Chondrocyte (in vitro differentiated cells): ENCODE measurements at regions not wholly inside any gene's neighbourhood (a gene's known extent, or its start where the extent isn't known, plus 50 kb on each side); places are given as distances from the start of the nearest gene placed in this dataset.
"Not testable (repeated sequence)": the region's sequence is repeated elsewhere in the genome, so short reads cannot be mapped to it uniquely, and the experiment has no call there.

Experiments
- DNase-seq: peaks from one replicate; pipeline ENCODE4 v3.0.0; 2021; ENCODE audit warnings: mixed read lengths, low spot score
- H3K27ac Mint-ChIP-seq: one replicate; pipeline ENCODE4 v1.8.0; 2021; ENCODE audit warnings: mild to moderate bottlenecking, moderate library complexity, mixed read lengths; ENCODE audit not compliant: unreplicated experiment
- H3K27me3 Mint-ChIP-seq: 2 replicates; pipeline ENCODE4 v1.8.0; 2021; ENCODE audit warnings: low read depth, mixed read lengths
- H3K36me3 Mint-ChIP-seq: 2 replicates; pipeline ENCODE4 v1.8.0; 2021; ENCODE audit warnings: low read depth, mixed read lengths
- H3K4me1 Mint-ChIP-seq: 2 replicates; pipeline ENCODE4 v1.8.0; 2021; ENCODE audit warnings: low read depth, mild to moderate bottlenecking, mixed read lengths
- H3K4me3 Mint-ChIP-seq: one replicate; pipeline ENCODE4 v1.8.0; 2021; ENCODE audit warnings: mild to moderate bottlenecking, moderate library complexity, mixed read lengths; ENCODE audit not compliant: unreplicated experiment
- H3K9me3 Mint-ChIP-seq: 2 replicates; pipeline ENCODE4 v1.8.0; 2021; ENCODE audit warnings: low read depth, mixed read lengths
- TF ChIP-seq, protein P1 (sequence below): fragments of 200-600 bp; sonication (generic); IDR thresholded peaks from 2 replicates; pipeline ENCODE4 v1.5.0; 2021; ENCODE audit warnings: antibody characterized with exemption, mild to moderate bottlenecking, moderate library complexity

DNA sequence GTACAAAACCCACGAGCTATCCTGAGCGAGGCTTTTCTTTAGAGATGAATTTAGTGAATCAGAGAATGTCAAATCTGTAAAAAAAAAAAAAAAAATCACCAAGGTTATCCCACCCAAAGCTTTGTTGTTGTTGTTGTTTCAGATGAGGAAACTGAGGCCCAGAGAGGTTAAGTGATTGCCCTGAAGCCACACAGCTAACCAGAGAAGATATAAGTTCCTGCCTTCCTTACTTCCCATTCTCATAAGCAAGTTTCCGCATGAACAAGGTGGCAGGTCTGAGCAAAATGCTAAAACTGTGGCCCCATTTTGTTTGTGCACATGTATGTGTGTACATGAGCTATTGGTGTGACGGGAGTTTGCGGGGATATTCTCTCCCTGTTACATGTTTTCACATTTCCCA is 352.1 kb upstream of the ZFHX3 start:
- DNase-seq, result no peak
- H3K36me3 Mint-ChIP-seq, result peaks cover 1% of the 10 kb centered on the region
- peaks cover 4% of the 10 kb centered on the region for H3K9me3 Mint-ChIP-seq
- TF ChIP-seq, protein P1, sequence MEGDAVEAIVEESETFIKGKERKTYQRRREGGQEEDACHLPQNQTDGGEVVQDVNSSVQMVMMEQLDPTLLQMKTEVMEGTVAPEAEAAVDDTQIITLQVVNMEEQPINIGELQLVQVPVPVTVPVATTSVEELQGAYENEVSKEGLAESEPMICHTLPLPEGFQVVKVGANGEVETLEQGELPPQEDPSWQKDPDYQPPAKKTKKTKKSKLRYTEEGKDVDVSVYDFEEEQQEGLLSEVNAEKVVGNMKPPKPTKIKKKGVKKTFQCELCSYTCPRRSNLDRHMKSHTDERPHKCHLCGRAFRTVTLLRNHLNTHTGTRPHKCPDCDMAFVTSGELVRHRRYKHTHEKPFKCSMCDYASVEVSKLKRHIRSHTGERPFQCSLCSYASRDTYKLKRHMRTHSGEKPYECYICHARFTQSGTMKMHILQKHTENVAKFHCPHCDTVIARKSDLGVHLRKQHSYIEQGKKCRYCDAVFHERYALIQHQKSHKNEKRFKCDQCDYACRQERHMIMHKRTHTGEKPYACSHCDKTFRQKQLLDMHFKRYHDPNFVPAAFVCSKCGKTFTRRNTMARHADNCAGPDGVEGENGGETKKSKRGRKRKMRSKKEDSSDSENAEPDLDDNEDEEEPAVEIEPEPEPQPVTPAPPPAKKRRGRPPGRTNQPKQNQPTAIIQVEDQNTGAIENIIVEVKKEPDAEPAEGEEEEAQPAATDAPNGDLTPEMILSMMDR, result no peak
- no peak overlapping the region for H3K27ac Mint-ChIP-seq
- H3K4me3 Mint-ChIP-seq, result no peak overlapping the region
- peaks cover 2% of the 10 kb centered on the region for H3K27me3 Mint-ChIP-seq
- H3K4me1 Mint-ChIP-seq, result peaks cover 5% of the 10 kb centered on the region

DNA sequence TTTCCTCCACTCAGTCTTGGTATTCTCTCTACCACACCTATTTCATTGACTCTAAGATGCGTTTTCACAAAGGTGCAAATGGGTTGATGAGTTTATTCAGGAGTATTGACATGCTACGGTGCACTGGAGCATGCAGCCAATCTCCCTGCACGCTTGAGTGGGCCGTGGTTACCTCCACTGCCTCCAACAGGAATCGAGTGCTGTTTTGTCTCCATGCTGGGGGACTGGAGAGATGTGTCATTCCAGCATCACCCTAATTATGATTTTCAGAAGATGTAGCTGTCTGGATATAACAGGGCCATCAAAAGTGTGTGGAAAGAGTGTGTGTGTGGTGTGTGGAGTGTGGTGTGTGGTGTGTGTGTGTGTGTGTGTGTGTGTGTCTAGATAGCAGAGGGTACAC is 351.6 kb upstream of the ZFHX3 start:
- peaks cover 4% of the 10 kb centered on the region for H3K9me3 Mint-ChIP-seq
- peaks cover 5% of the 10 kb centered on the region for H3K4me1 Mint-ChIP-seq
- H3K4me3 Mint-ChIP-seq, result no peak overlapping the region
- no peak for DNase-seq
- H3K27ac Mint-ChIP-seq, result no peak overlapping the region
- TF ChIP-seq, protein P1, result no peak
- peaks cover 1% of the 10 kb centered on the region for H3K36me3 Mint-ChIP-seq
- H3K27me3 Mint-ChIP-seq, result peaks cover 2% of the 10 kb centered on the region

DNA sequence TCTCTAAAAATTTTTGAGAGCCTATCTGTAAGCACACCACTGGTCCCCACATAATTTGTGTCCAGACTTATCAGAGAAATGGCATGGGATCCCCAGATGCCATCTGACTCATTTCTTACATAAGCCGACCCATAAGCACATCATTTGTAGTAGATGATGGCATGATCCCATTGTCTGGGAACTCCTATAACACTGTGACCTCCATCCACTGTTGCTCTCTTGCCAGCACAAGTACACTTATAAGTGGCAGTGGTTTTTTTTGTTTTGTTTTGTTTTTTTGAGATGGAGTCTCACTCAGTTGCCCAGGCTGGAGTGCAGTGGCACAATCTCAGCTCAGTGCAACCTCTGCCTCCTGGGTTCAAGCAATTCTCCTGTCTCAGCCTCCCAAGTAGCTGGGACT is 350.7 kb upstream of the ZFHX3 start:
- not testable (repeated sequence) for H3K9me3 Mint-ChIP-seq, DNase-seq, H3K27ac Mint-ChIP-seq, H3K4me1 Mint-ChIP-seq, H3K4me3 Mint-ChIP-seq, H3K36me3 Mint-ChIP-seq, H3K27me3 Mint-ChIP-seq

DNA sequence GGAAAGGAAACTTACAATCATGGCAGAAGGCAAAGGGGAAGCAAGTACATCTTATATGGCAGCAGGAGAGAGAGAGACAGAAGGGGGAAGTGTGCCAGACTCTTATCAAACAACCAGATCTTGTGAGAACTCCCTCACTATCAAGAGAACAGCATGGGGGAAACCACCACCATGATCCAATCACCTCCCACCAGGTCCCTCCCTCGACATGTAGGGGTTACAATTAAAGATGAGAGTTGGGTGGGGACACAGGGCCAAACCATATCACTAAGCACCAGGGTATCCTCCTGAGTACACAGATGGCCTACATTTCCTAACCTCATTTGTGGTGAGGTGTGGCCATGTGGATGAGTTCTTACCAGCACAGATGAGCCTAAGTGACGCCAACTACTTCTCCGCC is 348.6 kb upstream of the ZFHX3 start:
- Mint-ChIP-seq H3K27ac (no peak overlapping the region), H3K9me3 (peaks cover 4% of the 10 kb centered on the region), H3K36me3 (peaks cover 1% of the 10 kb centered on the region), H3K27me3 (no peaks in the 10 kb centered on the region), H3K4me3 (no peak overlapping the region), H3K4me1 (peaks cover 8% of the 10 kb centered on the region)
- TF ChIP-seq, protein P1, result no peak
- no peak for DNase-seq

DNA sequence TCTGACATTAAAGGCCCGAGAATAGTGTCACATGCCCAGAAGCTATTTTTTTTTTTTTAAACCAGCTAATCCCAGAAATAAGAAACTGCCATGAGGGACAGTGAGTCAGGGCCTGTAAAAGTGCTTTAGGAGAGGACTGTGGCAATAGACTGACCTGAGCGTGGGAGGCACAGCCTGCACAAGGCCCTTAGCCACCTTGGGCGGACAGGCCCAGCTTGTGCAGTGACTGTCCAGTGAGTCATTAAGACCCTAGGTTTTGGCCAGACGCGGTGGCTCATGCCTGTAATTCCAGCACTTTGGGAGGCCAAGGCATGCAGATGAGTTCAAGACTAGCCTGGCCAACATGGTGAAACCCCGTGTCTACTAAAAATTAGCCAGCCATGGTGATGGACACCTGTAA is 343.0 kb upstream of the ZFHX3 start:
- peaks cover 20% of the 10 kb centered on the region for H3K4me1 Mint-ChIP-seq
- no peaks in the 10 kb centered on the region for H3K9me3 Mint-ChIP-seq
- no peak overlapping the region for H3K4me3 Mint-ChIP-seq
- TF ChIP-seq, protein P1, result peak; percentile 2
- H3K27ac Mint-ChIP-seq, result no peak overlapping the region
- no peaks in the 10 kb centered on the region for H3K36me3 Mint-ChIP-seq
- H3K27me3 Mint-ChIP-seq, result no peaks in the 10 kb centered on the region
- DNase-seq, result no peak

DNA sequence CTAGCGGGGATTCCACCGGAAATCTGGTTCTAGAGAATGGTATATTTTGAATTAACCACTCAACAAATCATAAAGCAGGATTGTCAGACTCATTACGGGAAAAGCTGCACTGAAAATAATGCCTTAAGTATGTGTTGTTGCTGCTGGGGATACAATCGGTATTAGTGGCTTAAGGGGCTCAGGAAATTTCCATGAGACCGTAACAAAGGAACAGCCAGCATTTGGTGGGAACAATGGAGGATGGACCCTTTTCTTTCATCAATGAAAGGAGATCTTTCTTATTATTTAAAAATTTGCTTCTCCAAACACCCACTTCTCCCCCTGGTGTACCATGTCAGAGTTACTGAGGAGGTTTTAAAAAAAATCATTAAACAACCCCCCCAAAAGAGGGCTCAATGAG is 342.6 kb upstream of the ZFHX3 start:
- TF ChIP-seq, protein P1, result peak; percentile 24
- Mint-ChIP-seq H3K4me1 (peaks cover 20% of the 10 kb centered on the region), H3K9me3 (no peaks in the 10 kb centered on the region), H3K4me3 (no peak overlapping the region), H3K27me3 (no peaks in the 10 kb centered on the region), H3K27ac (no peak overlapping the region), H3K36me3 (no peaks in the 10 kb centered on the region)
- DNase-seq, result no peak
